ENCODE measurements at regions not wholly inside any gene's neighbourhood (a gene's known extent, or its start where the extent isn't known, plus 50 kb on each side); places are given as distances from the start of the nearest gene placed in this dataset.

GRCh38 chr2:102085238-102085637, 57.3 kb upstream of the IL1R1 start:
- no peak for TF ChIP-seq CTCF (conservative IDR thresholded peaks at IDR 0.05; ENCODE audit: low read depth, low read length)
- H3K4me3 ChIP-seq (ENCODE audit: low read depth, low read length), result no peak overlapping the region
- DNase-seq (ENCODE audit: low read depth), result no peak

- DNase-seq (ENCODE audit: low read depth), result no peak
- no peak overlapping the region for H3K4me3 ChIP-seq (ENCODE audit: low read depth, low read length)
- TF ChIP-seq CTCF (conservative IDR thresholded peaks at IDR 0.05; ENCODE audit: low read depth, low read length), result no peak
These were observed 56.2 kb upstream of the IL1R1 start for GRCh38 chr2:102086150-102086872.

- no peak overlapping the region for H3K4me3 ChIP-seq (ENCODE audit: low read depth, low read length)
- no peak for DNase-seq (ENCODE audit: low read depth)
- TF ChIP-seq CTCF (conservative IDR thresholded peaks at IDR 0.05; ENCODE audit: low read depth, low read length), result no peak
These were observed 51.4 kb upstream of the IL1R1 start for GRCh38 chr2:102091121-102091520.

GRCh38 chr2:102091908-102092307, 50.6 kb upstream of the IL1R1 start:
- DNase-seq (ENCODE audit: low read depth), result no peak
- H3K4me3 ChIP-seq (ENCODE audit: low read depth, low read length), result no peak overlapping the region
- no peak for TF ChIP-seq CTCF (conservative IDR thresholded peaks at IDR 0.05; ENCODE audit: low read depth, low read length)

GRCh38 chr2:102092535-102092934, 50.0 kb upstream of the IL1R1 start:
- no peak for TF ChIP-seq CTCF (conservative IDR thresholded peaks at IDR 0.05; ENCODE audit: low read depth, low read length)
- no peak for DNase-seq (ENCODE audit: low read depth)

More at GRCh38 chr2:102092535-102092934, 50.0 kb upstream of the IL1R1 start:
- H3K4me3 ChIP-seq (ENCODE audit: low read depth, low read length), result no peak overlapping the region
